GM23248 (cell line): ENCODE measurements at regions not wholly inside any gene's neighbourhood (a gene's known extent, or its start where the extent isn't known, plus 50 kb on each side); places are given as distances from the start of the nearest gene placed in this dataset.

ENCODE experiments used
- EZH2 ChIP-seq: fragments of 200-600 bp; sonication (generic); IDR thresholded peaks from 2 replicates; pipeline ENCODE4 v1.6.1; 2018; ENCODE audit warnings: antibody characterized with exemption, mild to moderate bottlenecking; ENCODE audit not compliant: insufficient read depth, poor library complexity, severe bottlenecking
- EZH2phosphoT487 ChIP-seq: fragments of 200-600 bp; sonication (generic); IDR thresholded peaks from 2 replicates; pipeline ENCODE4 v1.6.1; 2018; ENCODE audit warnings: antibody characterized with exemption, moderate library complexity, mild to moderate bottlenecking, low read depth; ENCODE audit not compliant: insufficient read depth

DNA sequence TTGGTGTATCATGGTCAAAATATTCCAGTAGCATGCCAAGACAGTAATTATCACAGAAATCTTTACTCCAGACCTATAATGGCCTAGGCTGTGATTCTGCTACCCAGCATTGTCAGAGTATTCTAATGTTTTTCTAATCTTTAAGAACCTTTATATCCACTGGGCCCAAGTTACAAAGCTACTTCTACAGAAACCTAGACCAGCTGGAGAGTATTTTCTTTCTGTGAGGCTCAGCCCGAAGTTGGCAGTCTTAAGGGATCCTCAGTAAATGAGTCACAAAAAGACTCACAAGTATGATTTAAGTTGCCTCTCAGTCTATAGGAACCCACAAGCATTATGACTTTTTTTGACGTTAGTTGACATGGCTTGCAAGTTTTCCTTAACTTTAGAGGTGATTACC, 638.5 kb upstream of the FAM241A start:
- TF ChIP-seq EZH2 = no peak
- no peak for TF ChIP-seq EZH2phosphoT487
